HCT116 (cell line): ENCODE measurements at regions not wholly inside any gene's neighbourhood (a gene's known extent, or its start where the extent isn't known, plus 50 kb on each side); places are given as distances from the start of the nearest gene placed in this dataset.

ENCODE experiments used
- CTCF ChIP-seq, 3 experiments: fragments of 200-600 bp in 1 of 3; sonication (generic) in 1 of 3; IDR thresholded peaks in 2 of 3; conservative IDR thresholded peaks in 1 of 3; 2 replicates each; pipeline ENCODE4 v1.5.1; 2012 to 2017; ENCODE audit warnings: low read depth in 2 of 3, low read length in 2 of 3, antibody characterized with exemption in 1 of 3, borderline replicate concordance in 1 of 3, control low read depth in 1 of 3, mild to moderate bottlenecking in 1 of 3, mixed read lengths in 1 of 3, mixed run types in 1 of 3, moderate library complexity in 1 of 3; ENCODE audit not compliant: insufficient read depth in 1 of 3
- POLR2AphosphoS5 ChIP-seq: IDR thresholded peaks from 2 replicates; pipeline ENCODE4 v1.6.1; 2011; ENCODE audit warnings: mild to moderate bottlenecking, low read depth, low read length, moderate library complexity

GRCh38 chr12:131608740-131609690, 101.9 kb upstream of the SFSWAP start:
- TF ChIP-seq CTCF (IDR thresholded peaks at IDR 0.05 in 2 of 3, conservative IDR thresholded peaks at IDR 0.05 in 1 of 3; ENCODE audit: borderline replicate concordance in 1 of 3, insufficient read depth in 1 of 3, low read depth in 2 of 3, low read length in 2 of 3) (peak; percentile 74 to 93 (median 84)), POLR2AphosphoS5 (peak; percentile 26; the same call in 1 of the 2 replicates)
